GM18499 (cell line): ENCODE measurements at regions not wholly inside any gene's neighbourhood (a gene's known extent, or its start where the extent isn't known, plus 50 kb on each side); places are given as distances from the start of the nearest gene placed in this dataset.
"Not testable (repeated sequence)": the region's sequence is repeated elsewhere in the genome, so short reads cannot be mapped to it uniquely, and the experiment has no call there.

Source experiments
- ATAC-seq: cut with Tn5 transposase; IDR thresholded peaks from one replicate; pipeline ENCODE4 v1.9.1; 2021; ENCODE audit warnings: moderate number of reproducible peaks; ENCODE audit not compliant: insufficient read depth, unreplicated experiment

GRCh38 chr6:25150031-25150430, 129.1 kb upstream of the CARMIL1 start:
- ATAC-seq, result no peak

- ATAC-seq, result no peak
Observed at GRCh38 chr6:25150863-25151262, 128.3 kb upstream of the CARMIL1 start.

- no peak for ATAC-seq
Observed at GRCh38 chr6:25153079-25153478, 126.1 kb upstream of the CARMIL1 start.

- ATAC-seq, result no peak
Observed at GRCh38 chr6:25154034-25154596, 125.1 kb upstream of the CARMIL1 start.

GRCh38 chr6:25155211-25155610, 124.0 kb upstream of the CARMIL1 start:
- no peak for ATAC-seq

GRCh38 chr6:25156123-25156522, 123.1 kb upstream of the CARMIL1 start:
- no peak for ATAC-seq

GRCh38 chr6:25157183-25157582, 122.0 kb upstream of the CARMIL1 start:
- ATAC-seq, result no peak

GRCh38 chr6:25157842-25158241, 121.3 kb upstream of the CARMIL1 start:
- no peak for ATAC-seq

- ATAC-seq, result not testable (repeated sequence)
Observed at GRCh38 chr6:25160134-25160533, 119.0 kb upstream of the CARMIL1 start.

GRCh38 chr6:25165177-25165576, 114.0 kb upstream of the CARMIL1 start:
- ATAC-seq, result no peak

- ATAC-seq, result no peak
Observed at GRCh38 chr6:25165800-25166199, 113.4 kb upstream of the CARMIL1 start.

- ATAC-seq, result no peak
Observed at GRCh38 chr6:25166955-25167748, 112.0 kb upstream of the CARMIL1 start.

- no peak for ATAC-seq
Observed at GRCh38 chr6:25167961-25168360, 111.2 kb upstream of the CARMIL1 start.

- ATAC-seq, result no peak
Observed at GRCh38 chr6:25168637-25169036, 110.5 kb upstream of the CARMIL1 start.

GRCh38 chr6:25169553-25169952, 109.6 kb upstream of the CARMIL1 start:
- ATAC-seq, result no peak

GRCh38 chr6:25169961-25170360, 109.2 kb upstream of the CARMIL1 start:
- ATAC-seq, result no peak

- ATAC-seq, result no peak
Observed at GRCh38 chr6:25170640-25171039, 108.5 kb upstream of the CARMIL1 start.

GRCh38 chr6:25171301-25171700, 107.9 kb upstream of the CARMIL1 start:
- ATAC-seq, result no peak

GRCh38 chr6:25172819-25173218, 106.4 kb upstream of the CARMIL1 start:
- ATAC-seq, result no peak

GRCh38 chr6:25173246-25173645, 105.9 kb upstream of the CARMIL1 start:
- ATAC-seq, result no peak

GRCh38 chr6:25173951-25174474, 105.2 kb upstream of the CARMIL1 start:
- no peak for ATAC-seq

GRCh38 chr6:25174678-25175077, 104.5 kb upstream of the CARMIL1 start:
- ATAC-seq, result no peak
